GM10266 (cell line): ENCODE measurements at regions not wholly inside any gene's neighbourhood (a gene's known extent, or its start where the extent isn't known, plus 50 kb on each side); places are given as distances from the start of the nearest gene placed in this dataset.

Experiments used
- DNase-seq: peaks from one replicate; pipeline ENCODE4 v3.0.0; 2012; ENCODE audit errors: extremely low spot score
- TF ChIP-seq, protein P1 (sequence below): IDR thresholded peaks from 2 replicates; pipeline ENCODE4 v1.5.1; 2012; ENCODE audit warnings: mild to moderate bottlenecking, low read depth; ENCODE audit not compliant: control insufficient read depth, insufficient read depth; ENCODE audit errors: missing control alignments

- TF ChIP-seq, protein P1, sequence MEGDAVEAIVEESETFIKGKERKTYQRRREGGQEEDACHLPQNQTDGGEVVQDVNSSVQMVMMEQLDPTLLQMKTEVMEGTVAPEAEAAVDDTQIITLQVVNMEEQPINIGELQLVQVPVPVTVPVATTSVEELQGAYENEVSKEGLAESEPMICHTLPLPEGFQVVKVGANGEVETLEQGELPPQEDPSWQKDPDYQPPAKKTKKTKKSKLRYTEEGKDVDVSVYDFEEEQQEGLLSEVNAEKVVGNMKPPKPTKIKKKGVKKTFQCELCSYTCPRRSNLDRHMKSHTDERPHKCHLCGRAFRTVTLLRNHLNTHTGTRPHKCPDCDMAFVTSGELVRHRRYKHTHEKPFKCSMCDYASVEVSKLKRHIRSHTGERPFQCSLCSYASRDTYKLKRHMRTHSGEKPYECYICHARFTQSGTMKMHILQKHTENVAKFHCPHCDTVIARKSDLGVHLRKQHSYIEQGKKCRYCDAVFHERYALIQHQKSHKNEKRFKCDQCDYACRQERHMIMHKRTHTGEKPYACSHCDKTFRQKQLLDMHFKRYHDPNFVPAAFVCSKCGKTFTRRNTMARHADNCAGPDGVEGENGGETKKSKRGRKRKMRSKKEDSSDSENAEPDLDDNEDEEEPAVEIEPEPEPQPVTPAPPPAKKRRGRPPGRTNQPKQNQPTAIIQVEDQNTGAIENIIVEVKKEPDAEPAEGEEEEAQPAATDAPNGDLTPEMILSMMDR, result no peak
- DNase-seq, result no peak
Measured at GRCh38 chr14:85118274-85118673, 411.7 kb upstream of the FLRT2 start.

GRCh38 chr14:85122690-85123089 is 407.3 kb upstream of the FLRT2 start:
- TF ChIP-seq, protein P1, result no peak

GRCh38 chr14:85123755-85124154 is 406.2 kb upstream of the FLRT2 start:
- TF ChIP-seq, protein P1, result no peak
- no peak for DNase-seq

More at GRCh38 chr14:85122690-85123089, 407.3 kb upstream of the FLRT2 start:
- DNase-seq, result no peak

GRCh38 chr14:85124631-85125290 is 405.2 kb upstream of the FLRT2 start:
- TF ChIP-seq, protein P1, result no peak
- DNase-seq, result no peak

GRCh38 chr14:85125291-85125670 is 404.7 kb upstream of the FLRT2 start:
- TF ChIP-seq, protein P1, result no peak
- DNase-seq, result no peak

DNA sequence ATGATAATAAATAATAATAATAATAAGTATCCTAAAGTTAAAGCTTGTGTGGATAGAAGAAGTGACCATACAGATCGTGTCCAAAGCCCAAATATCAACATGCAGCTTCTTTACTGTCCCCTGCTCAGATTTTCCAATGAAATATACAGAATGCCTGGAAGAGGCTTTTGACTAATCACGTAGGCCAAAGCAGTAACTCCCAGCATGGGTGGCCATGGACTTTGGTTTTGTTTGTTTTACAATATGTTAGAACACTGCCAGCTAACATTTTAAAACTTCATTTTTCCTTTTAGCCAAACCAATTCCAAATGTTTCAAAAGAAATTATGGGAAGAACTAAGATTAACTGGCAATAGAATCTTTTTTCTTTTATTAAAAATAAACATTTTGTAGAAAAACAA is 400.0 kb upstream of the FLRT2 start:
- no peak for DNase-seq
- TF ChIP-seq, protein P1, result no peak

DNA sequence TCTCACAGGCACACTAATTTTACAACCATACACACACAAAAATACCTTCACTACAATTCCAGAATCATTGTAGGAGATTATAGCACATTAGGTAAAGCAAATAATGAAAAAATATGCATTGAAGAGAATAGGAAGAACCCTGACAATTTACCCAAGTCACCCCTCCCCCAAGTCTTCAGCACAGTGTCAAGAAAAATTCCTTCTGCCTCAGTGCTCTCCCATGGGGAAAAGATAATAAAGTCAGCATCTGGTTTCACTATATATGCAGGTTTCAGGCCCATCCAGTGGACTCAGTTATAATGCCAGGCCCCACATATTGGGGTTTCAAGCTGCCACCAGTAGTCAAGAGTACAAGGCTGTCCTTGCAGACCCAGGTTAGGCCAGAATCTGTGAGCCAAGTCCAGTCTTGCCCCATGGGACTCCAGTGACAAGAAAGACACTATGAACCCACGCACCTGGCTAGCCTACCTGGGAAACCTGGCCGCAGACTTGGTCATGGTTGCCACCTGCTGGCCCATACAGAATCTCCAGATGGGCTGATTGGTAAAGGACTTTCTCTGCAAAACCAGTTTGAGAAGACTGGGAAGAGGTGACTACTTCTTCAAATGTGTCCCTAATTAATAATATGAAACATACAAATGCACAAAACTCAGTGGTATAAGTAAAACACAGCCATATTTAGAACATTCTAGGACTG is 398.6 kb upstream of the FLRT2 start:
- TF ChIP-seq, protein P1, result no peak
- DNase-seq, result no peak
